GM18907 (cell line): ENCODE measurements at regions not wholly inside any gene's neighbourhood (a gene's known extent, or its start where the extent isn't known, plus 50 kb on each side); places are given as distances from the start of the nearest gene placed in this dataset.
"Not testable (repeated sequence)": the region's sequence is repeated elsewhere in the genome, so short reads cannot be mapped to it uniquely, and the experiment has no call there.

ENCODE experiments used
- ATAC-seq: cut with Tn5 transposase; IDR thresholded peaks from one replicate; pipeline ENCODE4 v1.9.1; 2021; ENCODE audit warnings: mild to moderate bottlenecking, moderate library complexity; ENCODE audit not compliant: unreplicated experiment

DNA sequence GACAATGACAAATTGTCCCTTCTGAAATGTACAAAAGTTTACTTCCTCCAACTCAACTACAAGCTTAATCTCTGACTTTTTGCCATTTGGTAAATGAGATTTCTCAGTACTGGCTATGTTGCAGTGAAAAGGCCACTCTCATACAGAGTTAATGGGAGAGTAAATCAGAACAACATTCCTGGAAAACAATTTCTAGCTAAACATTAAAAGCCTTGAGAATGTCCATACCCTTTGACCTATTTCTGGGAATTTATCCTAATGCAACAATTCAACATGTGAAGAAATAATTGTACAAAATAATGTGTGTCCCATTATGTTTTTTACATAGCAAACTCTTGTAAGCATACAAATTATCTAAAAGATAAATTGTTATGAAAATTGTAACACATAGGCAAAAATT lies 56.3 kb upstream of the SPEF2 start:
- ATAC-seq, result no peak

DNA sequence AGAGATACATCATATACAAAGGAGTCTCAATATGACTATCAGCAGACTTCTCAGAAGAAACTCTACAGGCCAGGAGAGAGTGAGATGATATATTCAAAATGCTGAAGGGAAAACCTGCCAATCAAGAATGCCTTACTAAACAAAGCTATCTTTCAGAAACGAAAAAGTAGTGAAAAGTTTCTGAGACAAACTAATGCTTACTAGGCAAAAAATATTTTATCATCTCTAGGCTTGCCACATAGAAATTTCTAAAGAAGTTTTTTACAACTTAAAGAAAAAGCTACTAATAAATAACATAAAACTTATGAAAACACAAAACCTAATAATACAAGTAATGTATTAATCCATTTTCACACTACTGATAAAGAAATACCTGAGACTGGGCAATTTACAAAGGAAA lies 59.9 kb upstream of the SPEF2 start:
- ATAC-seq, result no peak

DNA sequence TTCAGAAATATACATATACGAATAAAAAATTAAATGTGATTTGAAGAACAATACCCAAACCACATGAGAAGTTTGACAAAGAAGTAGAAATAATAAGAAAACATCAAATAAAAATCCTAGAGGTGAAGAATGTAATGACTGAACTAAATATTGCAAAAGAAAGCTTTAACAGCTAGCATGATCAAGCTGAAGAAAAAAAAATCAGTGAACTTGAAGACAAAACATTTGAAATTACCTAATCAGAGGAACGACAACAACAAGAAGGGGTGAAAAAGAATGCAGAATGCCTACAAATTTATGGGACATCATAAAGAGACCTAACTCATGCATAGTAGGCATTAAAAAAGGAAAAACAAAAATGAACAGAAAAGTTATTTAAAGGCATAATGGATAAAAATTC lies 60.5 kb upstream of the SPEF2 start:
- ATAC-seq, result no peak

DNA sequence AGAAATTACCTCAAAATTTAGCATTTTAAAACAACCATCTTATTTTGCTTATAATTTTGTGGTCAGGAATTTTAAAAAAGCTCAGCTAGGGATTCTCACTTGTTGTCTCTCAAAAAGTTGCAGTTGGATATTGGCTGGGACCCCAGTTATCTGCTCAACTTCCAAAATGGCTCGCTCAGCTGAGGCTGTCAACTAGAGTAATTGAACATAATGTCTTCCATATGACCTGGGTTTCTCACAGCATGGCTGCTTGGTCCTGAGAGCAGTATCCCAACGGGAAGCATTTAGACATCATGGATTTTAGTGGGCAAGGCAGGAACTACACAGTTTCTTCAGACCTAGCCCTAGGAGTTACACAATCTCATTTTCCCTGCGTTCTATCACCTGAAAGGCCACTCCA lies 63.6 kb upstream of the SPEF2 start:
- ATAC-seq, result no peak

DNA sequence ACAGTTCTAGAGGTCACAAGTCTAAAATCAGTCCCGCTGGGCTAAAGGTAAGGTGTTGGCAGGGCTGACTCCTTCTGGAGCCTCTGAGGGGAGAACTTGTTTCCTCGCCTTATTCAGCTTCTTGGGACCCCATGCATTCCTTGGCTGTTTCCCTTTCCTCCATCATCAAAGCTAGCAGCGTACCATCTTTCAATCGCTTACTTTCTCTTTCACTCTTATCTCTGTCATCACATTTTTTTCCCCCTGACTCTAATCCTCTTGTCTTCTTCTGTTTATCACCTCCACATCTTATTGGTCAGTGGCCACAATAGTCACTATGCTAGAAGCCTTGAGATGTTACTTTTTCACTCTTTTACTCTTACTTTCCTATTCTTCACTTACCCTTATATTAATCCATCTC lies 72.5 kb upstream of the SPEF2 start:
- no peak for ATAC-seq

DNA sequence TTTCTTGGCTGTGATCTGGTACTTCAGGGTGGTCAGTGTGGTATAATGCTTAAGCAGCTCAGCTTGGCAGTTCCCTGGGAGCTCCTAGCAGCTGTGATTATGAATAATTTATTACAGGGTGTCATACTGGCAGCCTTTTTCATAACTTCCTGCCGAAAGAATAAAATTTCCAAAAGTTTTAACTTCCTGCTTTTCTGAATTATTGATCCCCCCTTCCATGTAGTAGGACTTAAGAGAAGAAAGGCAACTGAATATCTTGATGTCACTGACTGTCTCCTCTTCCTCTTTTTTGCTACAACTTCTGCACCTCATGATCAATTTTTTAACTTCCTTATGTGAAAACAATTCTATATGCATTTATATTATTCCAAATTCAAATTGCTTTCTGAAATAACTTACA lies 74.3 kb upstream of the SPEF2 start:
- ATAC-seq, result no peak

DNA sequence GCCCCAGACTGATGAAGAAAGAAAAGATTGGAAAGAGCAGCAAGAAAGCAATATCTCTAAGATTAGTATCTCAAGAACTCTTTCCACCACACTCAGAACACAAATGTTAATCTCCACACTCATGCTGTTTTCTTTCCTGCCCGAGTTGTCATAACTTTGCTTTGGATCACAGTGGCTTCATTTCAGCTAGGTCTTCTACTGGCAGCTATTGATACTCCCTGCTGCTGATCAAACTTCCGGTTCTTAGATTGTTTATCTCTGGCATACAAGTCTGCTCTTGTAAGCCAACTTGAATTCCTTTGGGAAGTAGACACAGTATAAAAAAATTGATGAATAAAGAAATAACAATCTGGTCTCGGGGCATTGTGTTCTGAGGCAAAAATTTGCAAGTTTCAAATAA lies 77.7 kb upstream of the SPEF2 start:
- ATAC-seq, result no peak

DNA sequence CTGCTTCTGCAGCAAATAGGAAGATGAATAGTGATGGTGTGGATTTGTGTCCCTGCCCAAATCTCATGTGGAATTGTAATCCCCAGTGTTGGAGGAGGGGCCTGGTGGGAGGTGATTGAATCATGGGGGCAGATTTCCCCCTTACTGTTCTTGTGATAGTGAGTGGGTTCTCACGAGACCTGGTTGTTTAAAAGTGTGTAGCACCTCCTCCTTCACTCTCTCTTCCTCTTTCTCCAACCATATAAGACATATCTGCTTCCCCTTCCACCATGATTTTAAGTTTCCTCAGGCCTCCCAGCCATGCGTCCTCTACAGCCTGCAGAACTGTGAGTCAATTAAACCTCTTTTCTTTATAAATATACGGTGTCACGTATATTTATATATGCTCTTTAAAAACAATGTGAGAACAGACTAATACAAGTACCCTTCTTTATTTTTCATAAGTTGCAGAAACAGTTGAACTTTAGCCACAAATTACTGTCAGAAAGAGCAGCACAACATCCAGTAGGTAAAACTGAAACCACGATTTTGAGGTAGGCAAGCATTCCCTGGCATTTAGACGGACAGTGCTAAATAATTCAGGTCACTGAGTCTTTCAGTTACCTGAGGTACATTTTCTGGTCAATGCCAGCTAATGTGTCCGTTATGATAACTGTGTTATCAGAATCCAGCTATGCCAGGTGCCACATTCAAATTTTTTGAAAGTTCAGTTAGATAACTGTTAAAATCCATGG lies 79.3 kb upstream of the SPEF2 start:
- no peak for ATAC-seq

DNA sequence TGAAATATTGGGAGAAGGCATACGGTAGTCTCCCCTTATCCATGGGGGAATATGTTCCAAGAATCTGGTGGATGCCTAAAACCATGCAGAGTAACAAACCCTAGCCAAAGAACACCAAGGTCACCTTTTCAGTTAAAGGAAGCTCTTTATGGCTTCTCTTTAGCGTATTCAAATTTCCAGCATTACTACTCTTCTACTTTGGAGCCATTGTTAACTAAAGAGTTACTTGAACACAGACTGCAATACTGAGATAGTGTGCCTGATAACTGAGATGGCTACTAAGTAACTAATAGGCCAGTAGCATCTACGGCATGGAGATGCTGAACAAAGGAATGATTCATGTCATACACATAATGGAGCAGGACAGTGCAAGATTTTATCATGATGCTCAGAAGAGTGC lies 84.5 kb upstream of the SPEF2 start:
- no peak for ATAC-seq

DNA sequence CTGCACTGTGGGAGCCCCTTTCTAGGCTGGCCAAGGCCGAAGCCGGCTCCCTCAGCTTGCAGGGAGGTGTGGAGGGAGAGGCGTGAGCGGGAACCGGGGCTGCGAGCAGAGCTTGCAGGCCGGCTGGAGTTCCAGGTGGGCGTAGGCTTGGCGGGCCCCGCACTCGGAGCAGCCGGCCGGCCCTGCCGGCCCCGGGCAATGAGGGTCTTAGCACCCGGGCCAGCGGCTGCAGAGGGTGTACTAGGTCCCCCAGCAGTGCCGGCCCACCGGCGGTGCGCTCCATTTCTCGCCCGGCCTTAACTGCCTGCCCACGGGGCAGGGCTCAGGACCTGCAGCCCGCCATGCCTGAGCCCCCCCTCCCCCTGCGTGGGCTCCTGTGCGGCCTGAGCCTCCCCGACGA lies 86.1 kb upstream of the SPEF2 start:
- not testable (repeated sequence) for ATAC-seq

DNA sequence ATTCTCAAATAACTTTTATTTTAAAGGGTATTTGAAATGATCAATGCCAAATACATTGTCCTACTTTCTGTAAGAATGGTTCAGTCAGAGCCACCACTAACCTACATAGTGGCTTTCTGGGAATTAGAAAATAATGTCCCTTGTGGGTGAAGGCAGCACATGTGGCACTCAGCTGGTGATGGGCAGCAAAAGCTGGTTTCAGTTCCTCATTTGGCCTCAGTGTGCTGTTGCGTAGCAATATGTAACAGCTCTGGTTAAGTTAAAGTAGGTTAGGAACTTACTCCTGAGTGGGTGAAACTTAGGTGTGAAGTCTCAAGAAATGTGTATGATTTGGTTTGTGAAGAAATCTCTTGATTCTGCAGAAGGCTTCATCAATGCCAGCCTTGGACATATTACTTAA lies 99.6 kb upstream of the SPEF2 start:
- peak; percentile 100 for ATAC-seq

DNA sequence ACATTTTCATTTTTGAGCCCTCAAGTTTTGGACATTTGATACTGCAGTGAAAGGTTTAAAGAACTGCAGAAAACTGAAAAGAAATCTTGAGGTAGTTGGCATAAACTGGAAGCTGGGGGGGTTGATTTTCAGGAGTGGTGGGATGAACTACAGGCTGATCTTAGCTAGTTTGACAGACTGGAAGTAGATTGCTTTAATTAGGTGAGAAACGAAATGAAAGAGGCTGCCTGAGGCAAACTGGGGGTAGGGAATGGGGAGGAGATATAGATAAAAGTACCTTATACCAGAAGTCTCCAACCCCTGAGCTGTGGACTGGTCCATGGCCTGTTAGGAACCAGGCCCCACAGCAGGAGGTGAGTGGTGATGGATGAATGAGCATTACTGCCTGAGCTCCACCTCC lies 101.4 kb upstream of the SPEF2 start:
- no peak for ATAC-seq

DNA sequence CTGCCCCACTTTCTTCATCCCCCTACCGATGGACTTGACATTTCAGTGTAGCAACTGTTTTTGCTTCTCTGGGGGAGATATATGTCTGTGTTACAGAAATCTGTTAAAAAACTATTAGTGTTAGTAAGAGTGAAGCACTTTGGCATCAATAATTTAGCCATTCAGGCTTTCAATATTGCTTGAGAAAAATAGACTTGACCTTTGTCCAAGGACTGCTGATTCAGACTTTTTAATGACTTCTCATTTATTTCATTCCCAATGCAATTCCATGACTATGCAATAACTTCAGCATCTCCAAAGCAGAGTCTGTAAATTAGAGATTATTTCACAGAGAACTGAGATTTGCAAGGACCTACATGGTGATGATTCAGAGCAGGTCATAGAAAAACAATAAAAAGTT lies 104.1 kb upstream of the SPEF2 start:
- ATAC-seq, result no peak

DNA sequence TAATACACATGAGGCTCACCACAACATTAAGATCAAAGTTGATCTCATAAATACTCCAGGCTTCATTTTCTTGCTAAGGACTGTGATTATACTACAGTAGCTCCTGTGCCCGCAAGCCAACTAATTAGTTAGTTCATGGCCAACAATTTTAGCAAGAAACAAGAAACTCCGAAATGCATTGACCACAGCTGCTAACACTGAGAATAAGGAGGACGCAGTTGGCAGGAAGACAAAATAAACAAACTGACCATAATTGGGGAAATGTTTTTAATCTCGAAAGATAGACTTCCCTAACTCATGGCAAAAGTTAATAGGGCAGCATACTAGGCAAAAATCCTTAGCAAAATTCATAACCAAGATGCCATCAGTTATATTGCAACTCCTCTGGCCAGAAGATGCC lies 115.5 kb upstream of the SPEF2 start:
- ATAC-seq, result no peak

DNA sequence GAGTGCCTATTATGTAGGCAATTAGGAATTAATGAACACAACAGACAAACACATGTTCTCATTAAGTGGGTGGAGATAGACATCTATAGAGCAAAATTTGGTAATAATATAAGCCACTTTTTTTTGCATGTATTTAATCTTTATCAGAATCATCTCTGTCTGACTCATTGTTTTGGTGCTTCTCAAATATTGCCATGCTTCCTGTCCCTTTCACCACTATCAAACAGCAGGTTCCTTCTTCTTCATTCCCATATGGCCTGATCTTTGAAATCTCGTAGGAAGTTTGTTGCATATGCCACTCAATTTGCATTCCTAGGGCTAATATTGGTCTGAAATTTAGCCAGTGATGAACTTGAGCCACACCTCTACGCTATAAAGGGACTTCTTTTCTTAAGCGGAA lies 128.9 kb upstream of the SPEF2 start:
- no peak for ATAC-seq

DNA sequence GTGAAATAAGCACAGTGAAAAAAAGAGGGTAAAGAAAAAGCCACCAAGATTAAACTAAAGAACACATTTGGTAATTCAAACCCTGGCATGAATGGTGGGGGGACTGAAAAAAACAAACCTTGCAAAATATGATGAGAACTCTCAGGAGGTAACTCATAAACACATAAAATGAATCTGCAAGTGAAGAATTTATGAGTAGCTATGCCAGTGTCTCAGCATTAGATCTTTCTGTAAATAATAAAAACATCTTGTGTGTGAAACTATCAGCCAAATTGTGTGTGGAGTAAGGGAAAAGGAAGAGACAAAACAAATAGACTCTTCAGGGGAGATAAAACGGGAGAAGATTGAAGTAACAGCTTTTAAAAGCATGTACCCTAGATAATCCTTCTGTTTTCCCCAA lies 129.6 kb upstream of the SPEF2 start:
- ATAC-seq, result no peak

DNA sequence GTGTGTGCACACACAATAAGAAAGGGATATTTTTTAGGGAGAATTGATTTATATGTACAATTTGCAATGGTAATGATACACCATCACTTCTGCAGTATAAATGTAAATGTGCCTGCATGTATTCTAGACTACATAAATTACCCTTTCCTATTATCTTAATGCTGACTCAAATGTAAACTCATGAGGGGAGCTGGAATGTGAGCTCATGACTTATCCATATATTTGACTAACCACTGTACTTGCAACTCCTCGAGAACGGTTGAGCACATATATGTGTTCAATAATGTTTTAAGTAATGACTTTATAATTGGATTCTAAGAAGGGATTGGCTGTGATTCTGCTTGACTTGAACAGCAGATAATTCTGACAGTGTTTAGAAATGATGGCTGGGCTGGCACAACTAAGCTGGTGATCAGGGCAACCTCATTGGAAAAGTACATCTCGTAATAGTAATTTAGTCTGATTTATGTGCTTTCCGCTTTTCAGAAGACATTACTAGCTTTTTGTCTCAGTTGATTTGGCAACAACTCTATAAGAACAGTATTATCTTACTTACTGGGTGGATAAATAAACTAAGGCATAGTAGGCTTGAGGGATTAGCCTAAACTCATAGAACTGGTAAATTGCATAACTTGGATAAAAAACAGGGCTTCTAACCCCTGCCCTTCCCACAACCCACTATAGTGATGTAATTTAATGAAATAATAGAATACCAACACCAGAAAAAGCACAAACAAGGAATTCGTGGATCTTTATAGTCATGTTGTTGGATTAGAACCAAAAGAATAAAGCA lies 130.2 kb upstream of the SPEF2 start:
- no peak for ATAC-seq

DNA sequence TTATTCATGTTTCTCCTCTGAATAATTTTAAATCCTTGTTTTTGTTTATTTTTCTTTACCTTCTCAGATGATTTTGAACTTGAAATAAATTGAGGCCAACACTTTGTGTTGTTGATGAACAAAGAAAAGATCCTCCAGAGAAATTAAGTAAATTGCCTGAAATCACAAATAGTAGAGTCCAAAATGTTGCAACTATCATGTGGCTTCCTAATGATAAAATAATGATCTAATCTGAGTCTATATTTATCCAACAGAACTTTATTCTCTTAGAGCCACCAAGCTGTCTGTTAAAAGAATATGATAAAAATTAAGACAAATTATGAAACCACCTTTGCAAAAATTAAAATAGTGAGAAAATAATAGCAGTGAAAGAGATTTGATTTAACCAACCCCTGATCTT lies 132.2 kb upstream of the SPEF2 start:
- no peak for ATAC-seq

DNA sequence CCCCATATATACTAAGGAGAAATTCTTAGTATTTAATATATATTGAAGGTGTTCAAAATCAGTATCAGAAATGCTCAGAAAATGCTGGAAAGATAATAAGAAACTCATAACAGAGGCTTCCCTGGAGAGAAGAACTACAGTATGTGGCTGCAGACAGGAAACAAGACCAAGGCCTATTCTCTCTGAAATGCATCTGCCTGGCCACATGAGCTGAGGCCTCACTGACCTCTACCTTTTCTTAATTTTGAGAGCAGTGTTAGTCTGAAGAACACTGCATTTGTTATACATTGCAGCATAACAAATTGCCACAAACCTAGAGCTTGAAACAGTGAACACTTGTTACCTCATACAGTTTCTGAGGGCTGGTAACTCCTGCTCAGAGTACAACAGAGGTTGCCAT lies 133.4 kb upstream of the SPEF2 start:
- peak; percentile 71 for ATAC-seq

DNA sequence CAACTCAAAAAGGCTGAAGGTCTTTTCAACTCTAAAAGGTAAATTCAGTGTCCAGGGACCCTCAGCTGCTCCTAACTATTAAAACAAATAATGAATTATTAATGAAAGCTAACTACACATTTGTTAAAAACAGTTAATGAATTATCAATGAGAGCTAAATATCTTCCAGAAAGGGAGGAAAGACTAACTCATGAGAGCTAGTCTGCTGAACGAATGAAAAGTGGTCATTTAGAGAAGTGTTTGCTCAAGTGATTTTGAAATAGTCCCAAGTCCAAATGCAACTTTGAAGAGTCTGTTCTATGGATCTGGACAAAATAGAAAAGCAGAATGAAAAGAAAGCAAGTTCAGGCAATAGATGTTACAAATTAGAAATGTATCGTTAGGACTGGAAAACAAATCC lies 133.9 kb upstream of the SPEF2 start:
- peak; percentile 48 for ATAC-seq

DNA sequence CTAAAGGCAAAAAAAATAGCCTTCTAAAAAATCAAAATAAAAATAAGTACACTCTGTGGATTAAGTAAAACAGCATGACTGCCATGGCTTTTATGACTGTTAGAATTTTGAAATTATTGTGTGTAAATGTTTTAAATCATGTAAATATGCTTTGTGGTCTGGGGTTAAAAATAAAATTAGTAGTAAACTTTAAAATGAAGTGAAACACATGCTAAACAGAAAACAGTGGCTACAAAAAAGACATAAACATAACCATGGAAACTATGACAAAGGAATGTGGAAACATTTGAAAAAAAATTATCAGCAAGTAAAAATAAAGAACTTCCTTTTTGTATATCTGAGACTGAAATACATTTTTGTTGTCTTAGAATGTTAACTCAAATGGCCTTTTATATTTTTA lies 134.5 kb upstream of the SPEF2 start:
- ATAC-seq, result no peak

DNA sequence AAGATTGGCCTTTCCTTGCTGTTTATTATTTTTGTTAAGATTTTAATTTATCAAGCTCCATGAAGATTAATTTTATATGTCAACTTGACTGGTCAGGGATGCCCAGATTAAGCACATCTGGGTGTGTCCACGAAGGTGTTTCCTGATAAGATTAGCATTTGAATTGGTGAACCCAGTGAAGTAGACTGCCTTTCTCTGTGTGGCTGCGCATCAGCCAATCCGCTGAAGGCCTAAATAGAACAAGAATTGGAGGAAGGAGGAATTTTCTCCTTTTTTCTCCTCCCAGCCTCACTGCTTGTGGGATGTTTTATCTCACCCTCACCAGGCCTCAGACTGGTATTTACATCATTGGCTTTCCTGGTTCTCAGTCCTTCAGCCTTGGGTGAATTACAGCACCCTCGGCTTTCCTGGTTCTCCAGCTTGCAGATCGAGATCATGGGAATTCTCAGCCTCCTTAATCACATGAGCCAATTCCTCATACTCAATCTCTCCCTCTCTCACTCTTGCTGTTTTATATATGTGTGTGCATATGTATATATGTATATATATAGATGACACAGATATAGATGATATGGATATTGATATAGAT lies 135.4 kb upstream of the SPEF2 start:
- no peak for ATAC-seq
